H9 (cell line): ENCODE measurements at regions not wholly inside any gene's neighbourhood (a gene's known extent, or its start where the extent isn't known, plus 50 kb on each side); places are given as distances from the start of the nearest gene placed in this dataset.

ENCODE experiments used
- DNase-seq: peaks from one replicate; pipeline ENCODE4 v3.0.0-alpha.2; 2017
- H2AFZ ChIP-seq: one replicate; pipeline ENCODE4 v1.6.1; 2013; ENCODE audit warnings: mild to moderate bottlenecking, low read length, control low read depth, moderate library complexity
- H2AK5ac ChIP-seq: 2 replicates; pipeline ENCODE4 v1.6.1; 2013; ENCODE audit warnings: low read length, control low read depth, mixed read lengths; ENCODE audit not compliant: insufficient read length
- H2BK120ac ChIP-seq: one replicate; pipeline ENCODE4 v1.6.1; 2013; ENCODE audit warnings: low read depth, mild to moderate bottlenecking, low read length, control low read depth, inconsistent platforms; ENCODE audit not compliant: poor library complexity, severe bottlenecking
- H2BK12ac ChIP-seq: 2 replicates; pipeline ENCODE4 v1.6.1; 2013; ENCODE audit warnings: low read length, control low read depth, mixed read lengths, low read depth; ENCODE audit not compliant: insufficient read length
- H2BK15ac ChIP-seq: 2 replicates; pipeline ENCODE4 v1.6.1; 2013; ENCODE audit warnings: low read depth, low read length, control low read depth
- H2BK20ac ChIP-seq: one replicate; pipeline ENCODE4 v1.6.1; 2013; ENCODE audit warnings: low read depth, mild to moderate bottlenecking, low read length, control low read depth, inconsistent platforms; ENCODE audit not compliant: poor library complexity, severe bottlenecking
- H2BK5ac ChIP-seq: 2 replicates; pipeline ENCODE4 v1.6.1; 2013; ENCODE audit warnings: low read length, control low read depth, mixed read lengths; ENCODE audit not compliant: insufficient read length
- H3K14ac ChIP-seq: 2 replicates; pipeline ENCODE4 v1.6.1; 2013; ENCODE audit warnings: low read length, control low read depth; ENCODE audit not compliant: insufficient read depth
- H3K18ac ChIP-seq: 2 replicates; pipeline ENCODE4 v1.6.1; 2013; ENCODE audit warnings: low read depth, mild to moderate bottlenecking, mixed read lengths, low read length, control low read depth; ENCODE audit not compliant: insufficient read length
- H3K23ac ChIP-seq: 2 replicates; pipeline ENCODE4 v1.6.1; 2013; ENCODE audit warnings: low read length, control low read depth, mixed read lengths, low read depth; ENCODE audit not compliant: insufficient read length
- H3K23me2 ChIP-seq: 2 replicates; pipeline ENCODE4 v1.6.1; 2013; ENCODE audit warnings: low read depth, mild to moderate bottlenecking, mixed read lengths, low read length, control low read depth; ENCODE audit not compliant: insufficient read length, poor library complexity, severe bottlenecking
- H3K27ac ChIP-seq: 2 replicates; pipeline ENCODE4 v1.5.1; 2013; ENCODE audit warnings: low read length, control low read depth, mixed read lengths, low read depth; ENCODE audit not compliant: insufficient read length
- H3K27me3 ChIP-seq: 2 replicates; pipeline ENCODE4 v1.6.1; 2013; ENCODE audit warnings: low read length, control low read depth, inconsistent platforms; ENCODE audit not compliant: insufficient read depth
- H3K4ac ChIP-seq: 2 replicates; pipeline ENCODE4 v1.6.1; 2013; ENCODE audit warnings: low read depth, mild to moderate bottlenecking, control low read depth, inconsistent platforms, low read length, moderate library complexity
- H3K4me1 ChIP-seq: 2 replicates; pipeline ENCODE4 v1.6.1; 2013; ENCODE audit warnings: low read length, control low read depth, inconsistent platforms; ENCODE audit not compliant: insufficient read depth
- H3K4me2 ChIP-seq: 2 replicates; pipeline ENCODE4 v1.6.1; 2013; ENCODE audit warnings: low read length, control low read depth, mixed read lengths; ENCODE audit not compliant: insufficient read length, insufficient read depth
- H3K56ac ChIP-seq: 2 replicates; pipeline ENCODE4 v1.6.1; 2013; ENCODE audit warnings: low read depth, mild to moderate bottlenecking, mixed read lengths, low read length, control low read depth; ENCODE audit not compliant: insufficient read length
- H3K79me1 ChIP-seq: 2 replicates; pipeline ENCODE4 v1.6.1; 2013; ENCODE audit warnings: low read depth, mild to moderate bottlenecking, moderate library complexity, low read length, control low read depth, inconsistent platforms; ENCODE audit not compliant: insufficient read depth, poor library complexity, severe bottlenecking
- H3K79me2 ChIP-seq: 2 replicates; pipeline ENCODE4 v1.6.1; 2013; ENCODE audit warnings: low read length, control low read depth, inconsistent platforms; ENCODE audit not compliant: insufficient read depth
- H3K9ac ChIP-seq: 2 replicates; pipeline ENCODE4 v1.6.1; 2013; ENCODE audit warnings: low read length, control low read depth, mixed read lengths; ENCODE audit not compliant: insufficient read length; ENCODE audit errors: extremely low read depth
- H3K9me3 ChIP-seq: one replicate; pipeline ENCODE4 v1.6.1; 2013; ENCODE audit warnings: low read depth, low read length, inconsistent platforms; ENCODE audit not compliant: control insufficient read depth
- H3T11ph ChIP-seq: one replicate; pipeline ENCODE4 v1.6.1; 2013; ENCODE audit warnings: mild to moderate bottlenecking, low read length, control low read depth, inconsistent platforms
- H4K20me1 ChIP-seq: one replicate; pipeline ENCODE4 v1.6.1; 2013; ENCODE audit not compliant: control insufficient read depth, insufficient read length, insufficient read depth
- H4K5ac ChIP-seq: 2 replicates; pipeline ENCODE4 v1.6.1; 2013; ENCODE audit warnings: low read depth, mild to moderate bottlenecking, mixed read lengths, low read length, control low read depth; ENCODE audit not compliant: insufficient read length
- H4K8ac ChIP-seq: replicated peaks from 2 replicates; pipeline ENCODE4 v1.6.1; 2013; ENCODE audit warnings: low read length, control low read depth, mixed read lengths, low read depth; ENCODE audit not compliant: insufficient read length
- H4K91ac ChIP-seq: 2 replicates; pipeline ENCODE4 v1.6.1; 2013; ENCODE audit warnings: low read depth, mild to moderate bottlenecking, moderate library complexity, mixed read lengths, low read length, control low read depth; ENCODE audit not compliant: insufficient read length
- H3K27ac Mint-ChIP-seq, 3 experiments: 2 replicates in 2 of 3; 3 replicates in 1 of 3; pipeline ENCODE4 v1.8.0; 2020 to 2021; ENCODE audit warnings: mixed read lengths in 3 of 3, mild to moderate bottlenecking in 1 of 3, moderate library complexity in 1 of 3
- H3K27me3 Mint-ChIP-seq: 2 replicates; pipeline ENCODE4 v1.8.0; 2021; ENCODE audit warnings: low read depth, mild to moderate bottlenecking, moderate library complexity, mixed read lengths
- H3K36me3 Mint-ChIP-seq, 3 experiments: 2 replicates in 2 of 3; 3 replicates in 1 of 3; pipeline ENCODE4 v1.8.0; 2020 to 2021; ENCODE audit warnings: low read depth in 3 of 3, mixed read lengths in 3 of 3; ENCODE audit not compliant: insufficient read depth in 1 of 3
- H3K4me1 Mint-ChIP-seq, 2 experiments: 2 replicates each; pipeline ENCODE4 v1.8.0; 2020; ENCODE audit warnings: mixed read lengths in 2 of 2
- H3K4me3 Mint-ChIP-seq, 2 experiments: 2 replicates in 1 of 2; 3 replicates in 1 of 2; pipeline ENCODE4 v1.8.0; 2020 to 2021; ENCODE audit warnings: mild to moderate bottlenecking in 2 of 2, mixed read lengths in 2 of 2, moderate library complexity in 1 of 2
- H3K9me3 Mint-ChIP-seq, 2 experiments: 2 replicates in 1 of 2; 3 replicates in 1 of 2; pipeline ENCODE4 v1.8.0; 2020; ENCODE audit warnings: mild to moderate bottlenecking in 2 of 2, mixed read lengths in 2 of 2, moderate library complexity in 1 of 2
- WGBS: extraction: QIAGEN DNeasy Blood & Tissue Kit; methylation state at CpG from one replicate; pipeline ENCODE4 v1.1.7; 2013; ENCODE audit warnings: missing lambda C conversion rate, low lambda C conversion rate, mixed read lengths; ENCODE audit not compliant: insufficient read length; ENCODE audit errors: extremely low coverage; 5-methylcytosine and 5-hydroxymethylcytosine counted together
- TF ChIP-seq, protein P1 (sequence below): fragments of 200-600 bp; sonication (generic); conservative IDR thresholded peaks from 3 replicates; pipeline ENCODE4 v1.8.0; 2021; ENCODE audit warnings: antibody characterized with exemption, mild to moderate bottlenecking

DNA sequence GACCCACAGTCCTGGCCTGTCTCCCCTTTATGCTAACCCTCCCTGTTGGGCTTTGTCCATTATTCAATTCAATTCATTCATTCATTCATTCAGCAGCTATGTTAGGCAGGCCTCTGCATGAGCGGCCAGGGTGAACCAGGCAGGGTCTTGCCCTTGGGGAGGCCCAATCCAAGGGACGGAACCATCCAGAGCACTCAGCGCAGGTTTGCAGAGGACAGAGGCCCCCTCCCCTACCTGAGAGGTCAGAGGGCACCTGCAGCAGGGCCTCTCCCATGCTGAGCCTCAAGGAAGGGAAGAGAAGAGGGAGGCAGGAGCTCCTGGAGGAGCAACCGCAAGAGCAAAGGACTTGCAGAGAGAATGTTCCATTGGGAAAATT, 61.4 kb downstream of the C9orf50 start:
- H3K4me3 Mint-ChIP-seq, result no peak overlapping the region

More for the DNA sequence above, 61.4 kb downstream of the C9orf50 start:
- Mint-ChIP-seq H3K9me3 (no peaks in the 10 kb centered on the region; a peak in 1 of 5 replicates), H3K36me3 (no peaks in the 10 kb centered on the region; a peak in 1 of 7 replicates), H3K27ac (peak overlapping the region; percentile 23 to 89 (median 29); a peak in 2 of 7 replicates), H3K27me3 (peaks cover 6% of the 10 kb centered on the region), H3K4me1 (peaks cover 57 to 69% of the 10 kb centered on the region in 2 experiments)
- Histone ChIP-seq H4K91ac (no peak overlapping the region), H2BK120ac (no peak overlapping the region), H4K20me1 (no peaks in the 10 kb centered on the region), H2BK12ac (no peak overlapping the region), H3K18ac (no peak overlapping the region), H3K4me2 (no peak overlapping the region), H3K14ac (no peak overlapping the region), H3K23me2 (peaks cover 5% of the 10 kb centered on the region), H2BK20ac (no peak overlapping the region), H3K9me3 (no peaks in the 10 kb centered on the region), H3K27me3 (no peaks in the 10 kb centered on the region), H2AFZ (no peak overlapping the region), H2BK5ac (no peak overlapping the region), H3T11ph (no peak overlapping the region), H3K56ac (no peak overlapping the region), H3K4ac (no peak overlapping the region), H3K79me1 (no peaks in the 10 kb centered on the region), H2BK15ac (no peak overlapping the region), H3K9ac (no peak overlapping the region), H4K5ac (no peak overlapping the region), H3K4me1 (peaks cover 11% of the 10 kb centered on the region; the same call in 1 of the 2 replicates), H3K79me2 (no peaks in the 10 kb centered on the region), H3K23ac (no peak overlapping the region), H3K27ac (no peak overlapping the region), H4K8ac (no peak overlapping the region), H2AK5ac (no peak overlapping the region)
- TF ChIP-seq, protein P1, sequence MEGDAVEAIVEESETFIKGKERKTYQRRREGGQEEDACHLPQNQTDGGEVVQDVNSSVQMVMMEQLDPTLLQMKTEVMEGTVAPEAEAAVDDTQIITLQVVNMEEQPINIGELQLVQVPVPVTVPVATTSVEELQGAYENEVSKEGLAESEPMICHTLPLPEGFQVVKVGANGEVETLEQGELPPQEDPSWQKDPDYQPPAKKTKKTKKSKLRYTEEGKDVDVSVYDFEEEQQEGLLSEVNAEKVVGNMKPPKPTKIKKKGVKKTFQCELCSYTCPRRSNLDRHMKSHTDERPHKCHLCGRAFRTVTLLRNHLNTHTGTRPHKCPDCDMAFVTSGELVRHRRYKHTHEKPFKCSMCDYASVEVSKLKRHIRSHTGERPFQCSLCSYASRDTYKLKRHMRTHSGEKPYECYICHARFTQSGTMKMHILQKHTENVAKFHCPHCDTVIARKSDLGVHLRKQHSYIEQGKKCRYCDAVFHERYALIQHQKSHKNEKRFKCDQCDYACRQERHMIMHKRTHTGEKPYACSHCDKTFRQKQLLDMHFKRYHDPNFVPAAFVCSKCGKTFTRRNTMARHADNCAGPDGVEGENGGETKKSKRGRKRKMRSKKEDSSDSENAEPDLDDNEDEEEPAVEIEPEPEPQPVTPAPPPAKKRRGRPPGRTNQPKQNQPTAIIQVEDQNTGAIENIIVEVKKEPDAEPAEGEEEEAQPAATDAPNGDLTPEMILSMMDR, result no peak
- no peak for DNase-seq
- no CpG with 5 or more reads among the region's 4 CpGs for WGBS
